Suprapubic skin (tissue), 4 donors: ENCODE measurements at regions not wholly inside any gene's neighbourhood (a gene's known extent, or its start where the extent isn't known, plus 50 kb on each side); places are given as distances from the start of the nearest gene placed in this dataset.

Source experiments
- DNase-seq, 2 donors: peaks; one replicate each; pipeline ENCODE4 v3.0.0-alpha.2; 2019; ENCODE audit warnings: low spot score in 2 of 2
- H3K27ac ChIP-seq: fragments of 200-600 bp; sonication (generic); one replicate; pipeline ENCODE4 v1.5.1; 2019
- H3K27me3 ChIP-seq: fragments of 200-600 bp; sonication (generic); one replicate; pipeline ENCODE4 v1.5.1; 2019
- H3K36me3 ChIP-seq: fragments of 200-600 bp; sonication (generic); one replicate; pipeline ENCODE4 v1.5.1; 2019
- H3K4me1 ChIP-seq: fragments of 200-600 bp; sonication (generic); one replicate; pipeline ENCODE4 v1.5.1; 2019
- H3K4me3 ChIP-seq: fragments of 200-600 bp; sonication (generic); one replicate; pipeline ENCODE4 v1.5.1; 2019; ENCODE audit warnings: mild to moderate bottlenecking
- H3K9me3 ChIP-seq: fragments of 200-600 bp; sonication (generic); one replicate; pipeline ENCODE4 v1.5.1; 2019
- CTCF ChIP-seq, 2 donors: fragments of 200-600 bp in 1 of 2; fragments of 450-650 bp in 1 of 2; sonication (generic) in 1 of 2; IDR thresholded peaks; one replicate each; pipeline ENCODE4 v1.5.1; 2016 to 2019; ENCODE audit warnings: antibody characterized with exemption in 2 of 2, mild to moderate bottlenecking in 1 of 2, moderate library complexity in 1 of 2
- EP300 ChIP-seq: sonication (generic); formaldehyde crosslinking; IDR thresholded peaks from one replicate; pipeline ENCODE4 v1.6.1; 2017; ENCODE audit warnings: antibody characterized with exemption
- POLR2A ChIP-seq, 2 donors: fragments of 450-650 bp; IDR thresholded peaks; one replicate each; pipeline ENCODE4 v1.6.1; 2017; ENCODE audit warnings: antibody characterized with exemption in 2 of 2, mild to moderate bottlenecking in 2 of 2, moderate library complexity in 2 of 2
- POLR2AphosphoS5 ChIP-seq, 3 donors: sonication (generic); formaldehyde crosslinking; IDR thresholded peaks; one replicate each; pipeline ENCODE4 v1.6.1; 2017; ENCODE audit warnings: antibody characterized with exemption in 3 of 3
- WGBS: methylation state at CpG from one replicate; pipeline ENCODE4 v1.1.5; 2018; 5-methylcytosine and 5-hydroxymethylcytosine counted together

GRCh38 chr20:63085151-63085861, 78.5 kb upstream of the BHLHE23 start:
- peaks cover 94% of the 10 kb centered on the region for H3K27me3 ChIP-seq
- 55% methylated on average over 17 of the region's 34 CpGs for WGBS
- DNase-seq, result peak; percentile 33 to 64

GRCh38 chr20:63084563-63084927, 77.8 kb upstream of the BHLHE23 start:
- TF ChIP-seq CTCF (IDR thresholded peaks at IDR 0.05), result no peak
- TF ChIP-seq POLR2AphosphoS5 (IDR thresholded peaks at IDR 0.05), result no peak
- TF ChIP-seq POLR2A (IDR thresholded peaks at IDR 0.05), result no peak
- TF ChIP-seq EP300, result no peak
- no peaks in the 10 kb centered on the region for H3K36me3 ChIP-seq
- H3K27me3 ChIP-seq, result peaks cover 89% of the 10 kb centered on the region
- no peaks in the 10 kb centered on the region for H3K4me1 ChIP-seq
- H3K9me3 ChIP-seq, result no peaks in the 10 kb centered on the region
- DNase-seq, result peak; percentile 32 to 65
- no peak overlapping the region for H3K27ac ChIP-seq
- WGBS, result 53% methylated on average over 7 of the region's 15 CpGs
- H3K4me3 ChIP-seq, result no peak overlapping the region

More at GRCh38 chr20:63085151-63085861, 78.5 kb upstream of the BHLHE23 start:
- H3K27ac ChIP-seq, result no peak overlapping the region
- H3K4me3 ChIP-seq, result no peak overlapping the region
- H3K36me3 ChIP-seq, result no peaks in the 10 kb centered on the region
- no peak for TF ChIP-seq CTCF (IDR thresholded peaks at IDR 0.05)
- no peak for TF ChIP-seq POLR2AphosphoS5 (IDR thresholded peaks at IDR 0.05)
- H3K4me1 ChIP-seq, result no peaks in the 10 kb centered on the region
- no peaks in the 10 kb centered on the region for H3K9me3 ChIP-seq

- no peak overlapping the region for H3K4me3 ChIP-seq
- no peak overlapping the region for H3K27ac ChIP-seq
- 59% methylated on average over 12 of the region's 34 CpGs for WGBS
- H3K36me3 ChIP-seq, result no peaks in the 10 kb centered on the region
- peaks cover 83% of the 10 kb centered on the region for H3K27me3 ChIP-seq
- no peak for TF ChIP-seq POLR2A (IDR thresholded peaks at IDR 0.05)
- H3K4me1 ChIP-seq, result no peaks in the 10 kb centered on the region
- no peaks in the 10 kb centered on the region for H3K9me3 ChIP-seq
- peak; percentile 46 to 70 for DNase-seq
Measured at GRCh38 chr20:63083831-63084562, 77.2 kb upstream of the BHLHE23 start.

GRCh38 chr20:63082939-63083735, 76.4 kb upstream of the BHLHE23 start:
- Histone ChIP-seq H3K4me3 (no peak overlapping the region), H3K27ac (no peak overlapping the region), H3K4me1 (no peaks in the 10 kb centered on the region), H3K9me3 (peaks cover 3% of the 10 kb centered on the region), H3K36me3 (no peaks in the 10 kb centered on the region), H3K27me3 (peaks cover 74% of the 10 kb centered on the region)
- WGBS, result 83% methylated on average over 10 of the region's 23 CpGs
- TF ChIP-seq EP300 (no peak), POLR2AphosphoS5 (IDR thresholded peaks at IDR 0.05) (no peak), POLR2A (IDR thresholded peaks at IDR 0.05) (no peak), CTCF (IDR thresholded peaks at IDR 0.05) (no peak)
- peak in 1 of 2 donors; percentile 50 for DNase-seq

- no peak overlapping the region for H3K4me3 ChIP-seq
- TF ChIP-seq POLR2AphosphoS5 (IDR thresholded peaks at IDR 0.05), result no peak
- peak; percentile 38 to 63 for DNase-seq
- H3K27me3 ChIP-seq, result peaks cover 67% of the 10 kb centered on the region
- peaks cover 10% of the 10 kb centered on the region for H3K9me3 ChIP-seq
- WGBS, result 27% methylated on average over 6 of the region's 15 CpGs
- H3K27ac ChIP-seq, result no peak overlapping the region
- H3K4me1 ChIP-seq, result no peaks in the 10 kb centered on the region
- no peaks in the 10 kb centered on the region for H3K36me3 ChIP-seq
Measured at GRCh38 chr20:63082308-63082938, 75.7 kb upstream of the BHLHE23 start.
